Nephron (organoid): ENCODE measurements at regions not wholly inside any gene's neighbourhood (a gene's known extent, or its start where the extent isn't known, plus 50 kb on each side); places are given as distances from the start of the nearest gene placed in this dataset.

Experiments used
- H3K27ac Mint-ChIP-seq, 3 experiments: 2 replicates each; pipeline ENCODE4 v1.8.0; 2020; ENCODE audit warnings: mixed read lengths in 3 of 3, mild to moderate bottlenecking in 2 of 3, moderate library complexity in 1 of 3
- H3K27me3 Mint-ChIP-seq: 2 replicates; pipeline ENCODE4 v1.8.0; 2021; ENCODE audit warnings: low read depth, mild to moderate bottlenecking, moderate library complexity, mixed read lengths
- H3K36me3 Mint-ChIP-seq: 2 replicates; pipeline ENCODE4 v1.8.0; 2020; ENCODE audit warnings: low read depth, mixed read lengths
- H3K4me1 Mint-ChIP-seq: 2 replicates; pipeline ENCODE4 v1.8.0; 2020; ENCODE audit warnings: mixed read lengths
- H3K4me3 Mint-ChIP-seq, 3 experiments: 2 replicates each; pipeline ENCODE4 v1.8.0; 2020; ENCODE audit warnings: mild to moderate bottlenecking in 3 of 3, mixed read lengths in 3 of 3, moderate library complexity in 2 of 3
- H3K9me3 Mint-ChIP-seq: 2 replicates; pipeline ENCODE4 v1.8.0; 2020; ENCODE audit warnings: mixed read lengths
- CTCF ChIP-seq, 3 experiments: fragments of 200-600 bp; sonication (generic); IDR thresholded peaks; one replicate each; pipeline ENCODE4 v1.5.0; 2021; ENCODE audit warnings: antibody characterized with exemption in 3 of 3; ENCODE audit not compliant: unreplicated experiment in 3 of 3

- H3K4me1 Mint-ChIP-seq = no peaks in the 10 kb centered on the region
- H3K27ac Mint-ChIP-seq = no peak overlapping the region
- no peaks in the 10 kb centered on the region for H3K9me3 Mint-ChIP-seq
- no peaks in the 10 kb centered on the region for H3K36me3 Mint-ChIP-seq
- peak; percentile 92 to 98 (median 93) for TF ChIP-seq CTCF (IDR thresholded peaks at IDR 0.05; ENCODE audit: unreplicated experiment in 3 of 3)
- H3K4me3 Mint-ChIP-seq = no peak overlapping the region
- H3K27me3 Mint-ChIP-seq = peaks cover 11% of the 10 kb centered on the region
Observed at GRCh38 chr15:79184465-79184892, 93.9 kb upstream of the RASGRF1 start.

GRCh38 chr15:79180318-79180717 is 89.7 kb upstream of the RASGRF1 start:
- Mint-ChIP-seq H3K27me3 (peaks cover 24% of the 10 kb centered on the region), H3K4me3 (no peak overlapping the region), H3K27ac (no peak overlapping the region), H3K9me3 (no peaks in the 10 kb centered on the region), H3K36me3 (no peaks in the 10 kb centered on the region), H3K4me1 (no peaks in the 10 kb centered on the region)
- TF ChIP-seq CTCF (IDR thresholded peaks at IDR 0.05; ENCODE audit: unreplicated experiment in 3 of 3) = no peak

GRCh38 chr15:79179597-79179996 is 89.0 kb upstream of the RASGRF1 start:
- no peaks in the 10 kb centered on the region for H3K4me1 Mint-ChIP-seq
- H3K36me3 Mint-ChIP-seq = no peaks in the 10 kb centered on the region
- no peak overlapping the region for H3K4me3 Mint-ChIP-seq
- no peak overlapping the region for H3K27ac Mint-ChIP-seq
- peaks cover 28% of the 10 kb centered on the region for H3K27me3 Mint-ChIP-seq
- TF ChIP-seq CTCF (IDR thresholded peaks at IDR 0.05; ENCODE audit: unreplicated experiment in 3 of 3) = no peak
- no peaks in the 10 kb centered on the region for H3K9me3 Mint-ChIP-seq

- Mint-ChIP-seq H3K27me3 (peaks cover 28% of the 10 kb centered on the region), H3K36me3 (no peaks in the 10 kb centered on the region), H3K4me3 (no peak overlapping the region), H3K4me1 (no peaks in the 10 kb centered on the region), H3K27ac (no peak overlapping the region), H3K9me3 (no peaks in the 10 kb centered on the region)
- TF ChIP-seq CTCF (IDR thresholded peaks at IDR 0.05; ENCODE audit: unreplicated experiment in 3 of 3) = no peak
Observed at GRCh38 chr15:79179108-79179561, 88.6 kb upstream of the RASGRF1 start.

GRCh38 chr15:79178594-79178993 is 88.0 kb upstream of the RASGRF1 start:
- Mint-ChIP-seq H3K4me1 (no peaks in the 10 kb centered on the region), H3K27me3 (peaks cover 30% of the 10 kb centered on the region), H3K9me3 (no peaks in the 10 kb centered on the region), H3K27ac (no peak overlapping the region), H3K36me3 (no peaks in the 10 kb centered on the region), H3K4me3 (no peak overlapping the region)
- TF ChIP-seq CTCF (IDR thresholded peaks at IDR 0.05; ENCODE audit: unreplicated experiment in 3 of 3) = no peak

GRCh38 chr15:79176151-79176550 is 85.6 kb upstream of the RASGRF1 start:
- H3K4me1 Mint-ChIP-seq = peaks cover 12% of the 10 kb centered on the region
- H3K9me3 Mint-ChIP-seq = no peaks in the 10 kb centered on the region
- H3K27ac Mint-ChIP-seq = no peak overlapping the region
- H3K4me3 Mint-ChIP-seq = no peak overlapping the region
- no peak for TF ChIP-seq CTCF (IDR thresholded peaks at IDR 0.05; ENCODE audit: unreplicated experiment in 3 of 3)
- no peaks in the 10 kb centered on the region for H3K36me3 Mint-ChIP-seq
- peaks cover 45% of the 10 kb centered on the region for H3K27me3 Mint-ChIP-seq
